ENCODE measurements at regions not wholly inside any gene's neighbourhood (a gene's known extent, or its start where the extent isn't known, plus 50 kb on each side); places are given as distances from the start of the nearest gene placed in this dataset.

- Histone ChIP-seq H3K9me3 (no peaks in the 10 kb centered on the region), H3K4me2 (no peak overlapping the region), H3K4me3 (no peak overlapping the region), H3K27ac (no peak overlapping the region), H3K4me1 (no peaks in the 10 kb centered on the region)
- no peak for DNase-seq (ENCODE audit: low read depth in 1 of 2, low spot score in 1 of 2)
- no peak for ATAC-seq
- FAIRE-seq, result peak; percentile 18
- WGBS (ENCODE audit: missing lambda C conversion rate), result 7% methylated on average over 2 of the region's 2 CpGs
- TF ChIP-seq GATA3 (IDR thresholded peaks at IDR 0.05; ENCODE audit: borderline replicate concordance) (no peak), KDM5A (IDR thresholded peaks at IDR 0.05) (no peak), EHMT2 (IDR thresholded peaks at IDR 0.05; ENCODE audit: low read depth) (no peak), HES2 (IDR thresholded peaks at IDR 0.05) (no peak), POLR2A (IDR thresholded peaks at IDR 0.05; ENCODE audit: low read length) (no peak), MYC (IDR thresholded peaks at IDR 0.05; ENCODE audit: borderline replicate concordance, low read length) (no peak)
- ChIA-PET POLR2A (no interaction called here), CTCF (no interaction called here)
These were observed 385.8 kb downstream of the VGLL3 start for GRCh38 chr3:86605166-86605565.

- WGBS (ENCODE audit: missing lambda C conversion rate), result 5% methylated on average over 3 of the region's 3 CpGs
- no peak overlapping the region for H3K4me2 ChIP-seq
- TF ChIP-seq RNF2 (IDR thresholded peaks at IDR 0.05; ENCODE audit: borderline replicate concordance, low read depth) (no peak), ATOH8 (CRISPR knock-in tag; IDR thresholded peaks at IDR 0.05; ENCODE audit: low read depth) (no peak), HDAC2 (IDR thresholded peaks at IDR 0.05) (no peak), KDM1A (IDR thresholded peaks at IDR 0.05; ENCODE audit: low read depth) (no peak), MYC (IDR thresholded peaks at IDR 0.05; ENCODE audit: borderline replicate concordance, low read length) (no peak), FOSL2 (IDR thresholded peaks at IDR 0.05) (no peak), FOSL2 (CRISPR knock-in tag; IDR thresholded peaks at IDR 0.05) (no peak), POLR2AphosphoS2 (conservative IDR thresholded peaks at IDR 0.05; ENCODE audit: low read length) (no peak), JUN (IDR thresholded peaks at IDR 0.05) (no peak), RAD21 (conservative IDR thresholded peaks at IDR 0.05 in 1 of 2, IDR thresholded peaks at IDR 0.05 in 1 of 2) (no peak), HOXB13 (CRISPR knock-in tag; IDR thresholded peaks at IDR 0.05; ENCODE audit: low read depth) (no peak), TFCP2L1 (CRISPR knock-in tag; IDR thresholded peaks at IDR 0.05) (no peak), JUNB (IDR thresholded peaks at IDR 0.05) (no peak), MAZ (IDR thresholded peaks at IDR 0.05; ENCODE audit: borderline replicate concordance, low read depth, low read length) (no peak), USF2 (IDR thresholded peaks at IDR 0.05) (no peak), MAFK (IDR thresholded peaks at IDR 0.05; ENCODE audit: partially characterized antibody) (no peak), CBX8 (IDR thresholded peaks at IDR 0.05) (no peak), ELK1 (IDR thresholded peaks at IDR 0.05; ENCODE audit: low read depth, low read length) (no peak), ZSCAN20 (CRISPR knock-in tag; IDR thresholded peaks at IDR 0.05) (no peak)
- POLR2A ChIA-PET, result no interaction called here
- H3K27ac ChIP-seq, result no peak overlapping the region
- DNase-seq (ENCODE audit: low read depth in 1 of 2, low spot score in 1 of 2) (no peak), FAIRE-seq (no peak), ATAC-seq (no peak)
- no peaks in the 10 kb centered on the region for H3K4me1 ChIP-seq
- CTCF ChIA-PET, result no interaction called here
- H3K4me3 ChIP-seq, result no peak overlapping the region
- no peaks in the 10 kb centered on the region for H3K9me3 ChIP-seq
These were observed 395.3 kb downstream of the VGLL3 start for GRCh38 chr3:86595696-86596095.

GRCh38 chr3:86594838-86595237 lies 396.1 kb downstream of the VGLL3 start:
- no peak for ATAC-seq
- 0% methylated on average over 1 of the region's 1 CpG for WGBS (ENCODE audit: missing lambda C conversion rate)
- Histone ChIP-seq H3K4me2 (no peak overlapping the region), H3K9me3 (no peaks in the 10 kb centered on the region), H3K4me1 (no peaks in the 10 kb centered on the region), H3K4me3 (no peak overlapping the region), H3K27ac (no peak overlapping the region)
- ChIA-PET CTCF (interaction anchor here (0.6 kb wide), 1 partner anchor 11 kb away, joined by 3 read pairs; no protein-coding TSS in a partner anchor), POLR2A (no interaction called here)
- TF ChIP-seq EP300 (IDR thresholded peaks at IDR 0.05), result no peak
- no peak for TF ChIP-seq CBX2 (IDR thresholded peaks at IDR 0.05; ENCODE audit: borderline replicate concordance, low read depth)
- TF ChIP-seq CHD4 (IDR thresholded peaks at IDR 0.05; ENCODE audit: borderline replicate concordance), result no peak
- FAIRE-seq, result no peak
- no peak for DNase-seq (ENCODE audit: low read depth in 1 of 2, low spot score in 1 of 2)

Measured in A549 (cell line).